ENCODE measurements at regions not wholly inside any gene's neighbourhood (a gene's known extent, or its start where the extent isn't known, plus 50 kb on each side); places are given as distances from the start of the nearest gene placed in this dataset.

- no peak for DNase-seq
- TF ChIP-seq POLR2A (IDR thresholded peaks at IDR 0.05), result no peak
- TF ChIP-seq POLR2AphosphoS5 (IDR thresholded peaks at IDR 0.05), result peak in 1 of 4 donors; percentile 60
- peak in 3 of 4 experiments; percentile 51 to 65 (median 53) for TF ChIP-seq CTCF (IDR thresholded peaks at IDR 0.05)
- peak in 1 of 4 donors; percentile 12 for TF ChIP-seq EP300 (IDR thresholded peaks at IDR 0.05)
- Histone ChIP-seq H3K27ac (peak overlapping the region in 1 of 4 donors; percentile 22), H3K36me3 (no peaks in the 10 kb centered on the region), H3K4me1 (peaks cover 0 to 43% (median 27%) of the 10 kb centered on the region in 4 donors), H3K27me3 (no peaks in the 10 kb centered on the region), H3K4me3 (no peak overlapping the region), H3K9me3 (no peaks in the 10 kb centered on the region)
- intact Hi-C loops (cut with DNase I), result loop anchor here (5.0 to 10.0 kb wide), 2 partner anchors 366 to 749 kb away; no protein-coding TSS in a partner anchor
- WGBS, 2 donors, result 1 to 10% methylated on average over 1 of the region's 1 CpG
These were observed 125.4 kb downstream of the ZNF330 start for GRCh38 chr4:141346144-141346543.

DNA sequence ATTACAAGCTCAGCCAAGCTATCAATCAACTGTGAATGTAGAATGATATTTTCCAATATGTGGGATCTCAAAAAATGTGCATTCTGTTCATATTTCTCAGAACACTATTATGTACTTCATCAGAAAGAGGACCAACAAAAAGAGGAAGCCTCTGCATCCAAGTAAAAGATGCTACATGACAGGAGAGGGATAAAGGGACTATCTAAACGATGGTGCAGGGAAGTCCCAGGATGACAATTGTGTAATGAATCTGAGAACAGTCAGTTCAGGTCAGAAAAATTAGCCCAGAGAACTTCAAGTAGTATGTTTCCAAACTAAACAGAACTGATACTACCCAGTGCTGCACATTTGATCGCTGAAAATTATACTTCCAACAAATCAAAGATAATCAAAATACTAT lies 127.0 kb downstream of the ZNF330 start:
- TF ChIP-seq CTCF (IDR thresholded peaks at IDR 0.05) (no peak), EP300 (IDR thresholded peaks at IDR 0.05) (peak in 1 of 4 donors; percentile 22), POLR2AphosphoS5 (IDR thresholded peaks at IDR 0.05) (peak in 3 of 4 donors; percentile 16 to 32 (median 28))
- Histone ChIP-seq H3K27me3 (no peaks in the 10 kb centered on the region), H3K36me3 (no peaks in the 10 kb centered on the region), H3K9me3 (no peaks in the 10 kb centered on the region), H3K4me1 (peaks cover 0 to 51% (median 37%) of the 10 kb centered on the region in 4 donors), H3K4me3 (no peak overlapping the region), H3K27ac (peak overlapping the region in 2 of 4 donors; percentile 29 to 57)
- intact Hi-C loops (cut with DNase I), result loop anchor here (5.0 to 10.0 kb wide), 2 partner anchors 365 to 747 kb away; no protein-coding TSS in a partner anchor
- no peak for DNase-seq
- 73 to 82% methylated on average over 2 of the region's 2 CpGs for WGBS, 2 donors

- TF ChIP-seq EP300 (IDR thresholded peaks at IDR 0.05), result no peak
- TF ChIP-seq POLR2AphosphoS5 (IDR thresholded peaks at IDR 0.05), result peak in 1 of 4 donors; percentile 7
- intact Hi-C loops (cut with DNase I), result loop anchor here (5.0 to 10.0 kb wide), 2 partner anchors 364 to 747 kb away; no protein-coding TSS in a partner anchor
- peaks cover 0 to 51% (median 38%) of the 10 kb centered on the region in 4 donors for H3K4me1 ChIP-seq
- no peaks in the 10 kb centered on the region for H3K9me3 ChIP-seq
- DNase-seq, result no peak
- H3K4me3 ChIP-seq, result no peak overlapping the region
- H3K27me3 ChIP-seq, result no peaks in the 10 kb centered on the region
- peak overlapping the region in 2 of 4 donors; percentile 29 to 57 for H3K27ac ChIP-seq
- no peaks in the 10 kb centered on the region for H3K36me3 ChIP-seq
- WGBS, 2 donors, result 72 to 83% methylated on average over 2 of the region's 2 CpGs
These were observed 127.4 kb downstream of the ZNF330 start for GRCh38 chr4:141348125-141348524.

- Histone ChIP-seq H3K27me3 (no peaks in the 10 kb centered on the region), H3K4me1 (peaks cover 0 to 51% (median 39%) of the 10 kb centered on the region in 4 donors), H3K4me3 (no peak overlapping the region), H3K27ac (peak overlapping the region in 2 of 4 donors; percentile 29 to 57), H3K9me3 (no peaks in the 10 kb centered on the region), H3K36me3 (no peaks in the 10 kb centered on the region)
- TF ChIP-seq CTCF (IDR thresholded peaks at IDR 0.05) (no peak), POLR2A (IDR thresholded peaks at IDR 0.05) (no peak), EP300 (IDR thresholded peaks at IDR 0.05) (no peak), POLR2AphosphoS5 (IDR thresholded peaks at IDR 0.05) (no peak)
- no peak for DNase-seq
- 0 to 89% methylated on average over 1 of the region's 1 CpG for WGBS, 2 donors
- intact Hi-C loops (cut with DNase I), result loop anchor here (5.0 to 10.0 kb wide), 2 partner anchors 364 to 746 kb away; no protein-coding TSS in a partner anchor
These were observed 127.9 kb downstream of the ZNF330 start for GRCh38 chr4:141348573-141348972.

GRCh38 chr4:141349236-141349635 lies 128.5 kb downstream of the ZNF330 start:
- Histone ChIP-seq H3K4me3 (no peak overlapping the region), H3K36me3 (no peaks in the 10 kb centered on the region), H3K4me1 (peaks cover 0 to 51% (median 39%) of the 10 kb centered on the region in 4 donors), H3K27me3 (no peaks in the 10 kb centered on the region), H3K9me3 (no peaks in the 10 kb centered on the region), H3K27ac (peak overlapping the region in 1 of 4 donors; percentile 57)
- intact Hi-C loops (cut with DNase I), result loop anchor here (5.0 to 10.0 kb wide), 2 partner anchors 363 to 746 kb away; no protein-coding TSS in a partner anchor
- TF ChIP-seq POLR2AphosphoS5 (IDR thresholded peaks at IDR 0.05) (no peak), POLR2A (IDR thresholded peaks at IDR 0.05) (no peak), EP300 (IDR thresholded peaks at IDR 0.05) (no peak), CTCF (IDR thresholded peaks at IDR 0.05) (no peak)
- no peak for DNase-seq
